K562 (cell line): ENCODE measurements at regions not wholly inside any gene's neighbourhood (a gene's known extent, or its start where the extent isn't known, plus 50 kb on each side); places are given as distances from the start of the nearest gene placed in this dataset.

Source experiments
- ATAC-seq: fragments of 200-7000 bp; cut with Tn5 transposase; 3 replicates; pipeline ENCODE4 v1.9.1; 2020; ENCODE audit warnings: moderate library complexity
- BruUV-seq: library from RNA; stranded (reverse); fragments of 400-500 nt; replicated peaks from 2 replicates; lab custom pipeline; 2021; lab: Mats Ljungman, UMichigan
- CTCF ChIA-PET: fragments of 300-600 bp; formaldehyde crosslinking; extraction: SDS; loops from one replicate; lab custom pipeline; 2021; ENCODE audit warnings: low intra/inter-chr PET ratio; lab: Yijun Ruan, JAX
- POLR2A ChIA-PET: fragments of 300-600, 350-650 bp; sonication (Branson Sonifier 250); formaldehyde crosslinking; extraction: SDS; loops from one replicate; lab custom pipeline; 2021; ENCODE audit warnings: antibody characterized with exemption, inconsistent platforms; lab: Yijun Ruan, JAX
- DNase-seq, 4 experiments: peaks; one replicate each; pipeline versions ENCODE4 v3.0.0 to v3.0.0-alpha.2; 2011 to 2018; ENCODE audit warnings: low spot score in 3 of 4, mixed read lengths in 3 of 4; ENCODE audit errors: extremely low read depth in 1 of 4
- FAIRE-seq: peaks from 2 replicates; lab custom pipeline; 2011; peaks lifted over from hg19 to GRCh38; lab: Jason Lieb, UNC
- H2AFZ ChIP-seq: 2 replicates; pipeline ENCODE4 v1.6.0; 2011; ENCODE audit warnings: low read depth, low read length, control low read depth, inconsistent platforms
- H3K27ac ChIP-seq: fragments of 200-600 bp; 3 replicates; pipeline ENCODE4 v1.8.0; 2011; ENCODE audit warnings: low read depth, mild to moderate bottlenecking, control low read depth, inconsistent platforms, low read length, moderate library complexity, mixed read lengths; ENCODE audit errors: extremely low read depth
- H3K27me3 ChIP-seq, 2 experiments: fragments of 300-600 bp in 1 of 2; 2 replicates in 1 of 2; 3 replicates in 1 of 2; pipeline versions ENCODE4 v1.6.0 to v1.8.0; 2011; ENCODE audit warnings: inconsistent platforms in 2 of 2, low read length in 2 of 2, mild to moderate bottlenecking in 1 of 2, mixed read lengths in 1 of 2, moderate library complexity in 1 of 2; ENCODE audit not compliant: control insufficient read depth in 2 of 2, insufficient read depth in 2 of 2
- H3K36me3 ChIP-seq: fragments of 300-600 bp; 3 replicates; pipeline ENCODE4 v1.8.0; 2011; ENCODE audit warnings: mild to moderate bottlenecking, low read length, inconsistent platforms; ENCODE audit not compliant: control insufficient read depth, insufficient read depth
- H3K4me1 ChIP-seq, 2 experiments: fragments of 200-600 bp in 1 of 2; replicated peaks in 1 of 2; 2 replicates in 1 of 2; 3 replicates in 1 of 2; pipeline versions ENCODE4 v1.5.1 to v1.8.0; 2011; ENCODE audit warnings: inconsistent platforms in 2 of 2, low read length in 2 of 2, mild to moderate bottlenecking in 1 of 2, mixed read lengths in 1 of 2, moderate library complexity in 1 of 2; ENCODE audit not compliant: control insufficient read depth in 2 of 2, insufficient read depth in 2 of 2
- H3K4me2 ChIP-seq: 2 replicates; pipeline ENCODE4 v1.6.1; 2011; ENCODE audit warnings: low read length, control low read depth, inconsistent platforms, mixed read lengths; ENCODE audit not compliant: insufficient read depth
- H3K4me3 ChIP-seq: fragments of 200-600 bp; sonication (generic), shearing (Covaris generic); 2 replicates; pipeline ENCODE4 v1.5.1; 2016; ENCODE audit warnings: control low read depth, inconsistent platforms
- H3K79me2 ChIP-seq: fragments of 200-600 bp; 3 replicates; pipeline ENCODE4 v1.8.0; 2011; ENCODE audit warnings: low read length, inconsistent platforms; ENCODE audit not compliant: control insufficient read depth, insufficient read depth
- H3K9ac ChIP-seq, 2 experiments: 2 replicates each; pipeline versions ENCODE4 v1.6.0 to v1.6.1; 2011; ENCODE audit warnings: low read depth in 2 of 2, low read length in 2 of 2, control low read depth in 1 of 2, inconsistent platforms in 1 of 2, mild to moderate bottlenecking in 1 of 2, mixed read lengths in 1 of 2; ENCODE audit not compliant: insufficient read depth in 1 of 2
- H3K9me1 ChIP-seq: one replicate; pipeline ENCODE4 v1.6.0; 2011; ENCODE audit warnings: inconsistent platforms, mild to moderate bottlenecking, low read length, moderate library complexity; ENCODE audit not compliant: control insufficient read depth, insufficient read depth
- H3K9me3 ChIP-seq: replicated peaks from 2 replicates; pipeline ENCODE4 v1.5.1; 2011; ENCODE audit warnings: low read depth, low read length, inconsistent platforms; ENCODE audit not compliant: control insufficient read depth, insufficient read depth
- H4K20me1 ChIP-seq: replicated peaks from 2 replicates; pipeline ENCODE4 v1.6.1; 2011; ENCODE audit warnings: low read length, inconsistent platforms, mixed read lengths; ENCODE audit not compliant: control insufficient read depth, insufficient read depth
- FOXK1 ChIP-seq: sonication (generic); formaldehyde crosslinking; IDR thresholded peaks from 2 replicates; pipeline ENCODE4 v1.8.0; 2022; ENCODE audit warnings: missing genetic modification reagents, mild to moderate bottlenecking, borderline replicate concordance
- GTF2F1 ChIP-seq: IDR thresholded peaks from 2 replicates; pipeline ENCODE4 v1.6.1; 2011; ENCODE audit warnings: low read depth, low read length, improper control_type of control experiment
- PHB ChIP-seq: fragments of 250-450 bp; sonication (Bioruptor Pico); IDR thresholded peaks from 2 replicates; pipeline ENCODE4 v1.5.0; 2021
- PHF20 ChIP-seq: fragments of 450-650 bp; IDR thresholded peaks from 2 replicates; pipeline ENCODE4 v1.6.1; 2018; ENCODE audit not compliant: partially characterized antibody
- SRSF9 ChIP-seq: fragments of 200-400 bp; formaldehyde crosslinking; IDR thresholded peaks from 2 replicates; pipeline ENCODE4 v1.6.1; 2017; ENCODE audit warnings: low read depth, low read length, borderline replicate concordance
- TCFL5 ChIP-seq: fragments of 250-450 bp; sonication (Bioruptor Pico); conservative IDR thresholded peaks from 2 replicates; pipeline ENCODE4 v1.6.1; 2021; ENCODE audit warnings: mild to moderate bottlenecking, moderate library complexity, matching md5 sums
- TFAP4 ChIP-seq: sonication (generic); formaldehyde crosslinking; IDR thresholded peaks from 2 replicates; pipeline ENCODE4 v1.8.0; 2022; ENCODE audit warnings: missing genetic modification reagents, mild to moderate bottlenecking, moderate library complexity, borderline replicate concordance
- ZKSCAN8 ChIP-seq: fragments of 200-800 bp; sonication (Bioruptor generic); IDR thresholded peaks from 2 replicates; pipeline ENCODE4 v1.6.1; 2016; ENCODE audit warnings: missing genetic modification characterization, missing compliant biosample characterization
- WGBS: fragments of 100-300 bp; shearing (Covaris generic); methylation state at CpG from one replicate; pipeline ENCODE4 v1.1.6; 2016; ENCODE audit warnings: low coverage, mixed read lengths; ENCODE audit not compliant: insufficient coverage; ENCODE audit errors: missing lambda C conversion rate; 5-methylcytosine and 5-hydroxymethylcytosine counted together
- in situ Hi-C: fragments of 300-500 bp; cut with MboI; formaldehyde crosslinking; loops from 4 replicates; pipeline ENCODE4 v1.15.0; 2018; ENCODE audit warnings: inconsistent platforms, mixed read lengths
- intact Hi-C: fragments of 100-400 bp; cut with micrococcal nuclease; formaldehyde crosslinking; loops from 2 replicates; pipeline ENCODE4 v1.14.2; 2022

- Histone ChIP-seq H3K79me2 (no peaks in the 10 kb centered on the region), H3K27me3 (no peaks in the 10 kb centered on the region), H3K9me3 (no peaks in the 10 kb centered on the region), H3K4me3 (no peak overlapping the region), H2AFZ (no peak overlapping the region), H3K4me2 (no peak overlapping the region), H3K9me1 (no peaks in the 10 kb centered on the region), H3K27ac (no peak overlapping the region), H3K36me3 (no peaks in the 10 kb centered on the region), H3K4me1 (no peaks in the 10 kb centered on the region), H3K9ac (no peak overlapping the region), H4K20me1 (no peaks in the 10 kb centered on the region)
- CTCF ChIA-PET = no interaction called here
- in situ Hi-C loops (no loop called here), intact Hi-C loops (no loop called here)
- no peak for ATAC-seq
- WGBS = 2% methylated on average over 6 of the region's 6 CpGs
- no peak for FAIRE-seq
- no peak for DNase-seq
- no TSS peak for BruUV-seq
- POLR2A ChIA-PET = no interaction called here
- TF ChIP-seq SRSF9 (no peak), TFAP4 (CRISPR knock-in tag) (no peak), PHB (CRISPR knock-in tag) (no peak), FOXK1 (no peak), ZKSCAN8 (CRISPR knock-in tag) (no peak), GTF2F1 (no peak), PHF20 (no peak), TCFL5 (no peak)
Measured at GRCh38 chr6:8549074-8549790, 113.9 kb upstream of the SLC35B3 start.
